HCT116 (cell line): ENCODE measurements at regions not wholly inside any gene's neighbourhood (a gene's known extent, or its start where the extent isn't known, plus 50 kb on each side); places are given as distances from the start of the nearest gene placed in this dataset.

ENCODE experiments used
- ATAC-seq: fragments of 200-7000 bp; cut with Tn5 transposase; 2 replicates; pipeline ENCODE4 v1.9.1; 2020; ENCODE audit warnings: mild to moderate bottlenecking, moderate library complexity
- BruUV-seq: library from RNA; stranded (reverse); fragments of 400-500 nt; replicated peaks from 2 replicates; lab custom pipeline; 2021; lab: Mats Ljungman, UMichigan
- CTCF ChIA-PET: fragments of 300-600 bp; sonication (Branson Sonifier 250); formaldehyde crosslinking; loops from one replicate; lab custom pipeline; 2021; ENCODE audit warnings: antibody characterized with exemption; lab: Charles Lee
- POLR2A ChIA-PET: fragments of 300-600, 350-600 bp; sonication (Branson Sonifier 250); formaldehyde crosslinking; loops from one replicate; lab custom pipeline; 2021; ENCODE audit warnings: antibody characterized with exemption; lab: Charles Lee
- RAD21 ChIA-PET, 2 experiments: fragments of 300-600 bp; sonication (Branson Sonifier 250); formaldehyde crosslinking; loops; one replicate each; lab custom pipeline; 2023; ENCODE audit warnings: low total read pairs in 2 of 2; ENCODE audit not compliant: uncharacterized antibody in 2 of 2, unreplicated experiment in 2 of 2, low non-redundant PET in 1 of 2; lab: Charles Lee
- DNase-seq: peaks from one replicate; pipeline ENCODE4 v3.0.0-alpha.2; 2010; ENCODE audit warnings: low read depth, low spot score
- H2AFZ ChIP-seq: fragments of 200-600 bp; shearing (Covaris generic), sonication (generic); 2 replicates; pipeline ENCODE4 v1.6.1; 2017; ENCODE audit warnings: low read depth, mixed run types, mixed read lengths, antibody characterized with exemption, low read length; ENCODE audit not compliant: poor library complexity, severe bottlenecking
- H3K27ac ChIP-seq: 2 replicates; pipeline ENCODE4 v1.5.1; 2012; ENCODE audit warnings: low read depth, low read length
- H3K27me3 ChIP-seq: fragments of 200-600 bp; sonication (generic); 2 replicates; pipeline ENCODE4 v1.6.1; 2016; ENCODE audit warnings: mixed run types, low read length, mixed read lengths; ENCODE audit not compliant: insufficient read depth
- H3K36me3 ChIP-seq, 2 experiments: fragments of 200-500 bp in 1 of 2; fragments of 200-600 bp in 1 of 2; sonication (Bioruptor generic) in 1 of 2; sonication (generic) in 1 of 2; 2 replicates each; pipeline versions ENCODE4 v1.5.1 to v1.6.1; 2014 to 2016; ENCODE audit warnings: low read length in 2 of 2, inconsistent platforms in 1 of 2, mixed read lengths in 1 of 2, mixed run types in 1 of 2; ENCODE audit not compliant: insufficient read depth in 2 of 2, control insufficient read depth in 1 of 2
- H3K4me1 ChIP-seq, 2 experiments: fragments of 200-600 bp in 1 of 2; sonication (generic) in 1 of 2; 2 replicates each; pipeline versions ENCODE4 v1.5.1 to v1.6.1; 2012 to 2017; ENCODE audit warnings: low read length in 2 of 2, inconsistent platforms in 1 of 2, mild to moderate bottlenecking in 1 of 2, mixed read lengths in 1 of 2, mixed run types in 1 of 2, moderate library complexity in 1 of 2; ENCODE audit not compliant: insufficient read depth in 2 of 2, control insufficient read depth in 1 of 2
- H3K4me2 ChIP-seq: fragments of 200-600 bp; sonication (generic); 2 replicates; pipeline ENCODE4 v1.6.1; 2017; ENCODE audit warnings: mixed run types, low read length, mixed read lengths
- H3K4me3 ChIP-seq, 2 experiments: fragments of 200-600 bp in 1 of 2; sonication (generic) in 1 of 2; replicated peaks in 1 of 2; 2 replicates each; pipeline ENCODE4 v1.5.1; 2011 to 2016; ENCODE audit warnings: low read length in 2 of 2, control low read depth in 1 of 2, low read depth in 1 of 2, mild to moderate bottlenecking in 1 of 2, mixed read lengths in 1 of 2, mixed run types in 1 of 2
- H3K79me2 ChIP-seq: fragments of 200-600 bp; sonication (generic); 2 replicates; pipeline ENCODE4 v1.6.1; 2017; ENCODE audit warnings: mild to moderate bottlenecking, mixed run types, low read length, moderate library complexity, mixed read lengths; ENCODE audit not compliant: insufficient read depth
- H3K9ac ChIP-seq: fragments of 200-600 bp; sonication (generic); 2 replicates; pipeline ENCODE4 v1.6.1; 2016; ENCODE audit warnings: low read length, mixed read lengths
- H3K9me2 ChIP-seq: fragments of 200-600 bp; sonication (generic), shearing (Covaris generic); 2 replicates; pipeline ENCODE4 v1.6.1; 2017; ENCODE audit warnings: mixed run types, mild to moderate bottlenecking, moderate library complexity; ENCODE audit not compliant: insufficient read depth
- H3K9me3 ChIP-seq, 2 experiments: fragments of 200-500 bp in 1 of 2; fragments of 200-600 bp in 1 of 2; sonication (Bioruptor generic) in 1 of 2; sonication (generic) in 1 of 2; 2 replicates each; pipeline ENCODE4 v1.6.1; 2014 to 2017; ENCODE audit warnings: low read length in 2 of 2, mixed read lengths in 2 of 2, inconsistent platforms in 1 of 2, low read depth in 1 of 2, mild to moderate bottlenecking in 1 of 2, mixed run types in 1 of 2, moderate library complexity in 1 of 2; ENCODE audit not compliant: control insufficient read depth in 1 of 2, insufficient read depth in 1 of 2
- H4K20me1 ChIP-seq: fragments of 200-600 bp; sonication (generic), shearing (Covaris generic); 2 replicates; pipeline ENCODE4 v1.6.1; 2017; ENCODE audit warnings: mixed run types, mild to moderate bottlenecking, moderate library complexity; ENCODE audit not compliant: insufficient read depth
- CBX3 ChIP-seq: IDR thresholded peaks from 2 replicates; pipeline ENCODE4 v1.6.1; 2012; ENCODE audit warnings: low read depth
- CEBPB ChIP-seq: IDR thresholded peaks from 2 replicates; pipeline ENCODE4 v1.6.1; 2012; ENCODE audit warnings: low read depth
- EGR1 ChIP-seq: IDR thresholded peaks from 2 replicates; pipeline ENCODE4 v1.6.1; 2012; ENCODE audit warnings: low read depth
- ELF1 ChIP-seq: IDR thresholded peaks from 2 replicates; pipeline ENCODE4 v1.6.1; 2012; ENCODE audit warnings: low read depth, borderline replicate concordance
- EZH2 ChIP-seq: fragments of 200-600 bp; sonication (generic); IDR thresholded peaks from 2 replicates; pipeline ENCODE4 v1.6.1; 2017; ENCODE audit warnings: antibody characterized with exemption, mixed run types
- JUND ChIP-seq: IDR thresholded peaks from 2 replicates; pipeline ENCODE4 v1.6.1; 2012
- POLR2A ChIP-seq: IDR thresholded peaks from 2 replicates; pipeline ENCODE4 v1.7.0; 2011; ENCODE audit warnings: borderline replicate concordance; ENCODE audit not compliant: insufficient read depth, insufficient read length; ENCODE audit errors: extremely low read depth
- POLR2AphosphoS5 ChIP-seq: IDR thresholded peaks from 2 replicates; pipeline ENCODE4 v1.6.1; 2011; ENCODE audit warnings: mild to moderate bottlenecking, low read depth, low read length, moderate library complexity
- RAD21 ChIP-seq: IDR thresholded peaks from 2 replicates; pipeline ENCODE4 v1.6.1; 2012; ENCODE audit warnings: low read depth, mild to moderate bottlenecking
- SRF ChIP-seq: IDR thresholded peaks from 2 replicates; pipeline ENCODE4 v1.6.1; 2012; ENCODE audit warnings: low read depth
- TCF7L2 ChIP-seq: IDR thresholded peaks from 2 replicates; pipeline ENCODE4 v1.7.0; 2011; ENCODE audit warnings: borderline replicate concordance, inconsistent platforms; ENCODE audit not compliant: insufficient read depth, insufficient read length; ENCODE audit errors: extremely low read depth
- YY1 ChIP-seq: IDR thresholded peaks from 2 replicates; pipeline ENCODE4 v1.6.1; 2011; ENCODE audit warnings: low read length, low read depth, moderate library complexity, mild to moderate bottlenecking; ENCODE audit not compliant: insufficient replicate concordance; ENCODE audit errors: extremely low read depth
- ZBTB33 ChIP-seq: IDR thresholded peaks from 2 replicates; pipeline ENCODE4 v1.6.1; 2011; ENCODE audit warnings: mild to moderate bottlenecking, low read length, moderate library complexity; ENCODE audit not compliant: insufficient replicate concordance; ENCODE audit errors: extremely low read depth
- ZNF274 ChIP-seq: fragments of 200-500 bp; sonication (Bioruptor generic); IDR thresholded peaks from 2 replicates; pipeline ENCODE4 v1.6.1; 2014; ENCODE audit warnings: mild to moderate bottlenecking, low read depth, low read length, inconsistent platforms
- intact Hi-C: fragments of 100-400 bp; cut with micrococcal nuclease; formaldehyde crosslinking; loops from 2 replicates; pipeline ENCODE4 v1.10.0; 2022
- TF ChIP-seq, protein P1 (sequence below), 3 experiments: fragments of 200-600 bp in 1 of 3; sonication (generic) in 1 of 3; IDR thresholded peaks in 2 of 3; conservative IDR thresholded peaks in 1 of 3; 2 replicates each; pipeline ENCODE4 v1.5.1; 2012 to 2017; ENCODE audit warnings: low read depth in 2 of 3, low read length in 2 of 3, antibody characterized with exemption in 1 of 3, borderline replicate concordance in 1 of 3, control low read depth in 1 of 3, mild to moderate bottlenecking in 1 of 3, mixed read lengths in 1 of 3, mixed run types in 1 of 3, moderate library complexity in 1 of 3; ENCODE audit not compliant: insufficient read depth in 1 of 3

- CTCF ChIA-PET, result no interaction called here
- BruUV-seq, result no TSS peak
- RAD21 ChIA-PET, result no interaction called here
- intact Hi-C loops, result no loop called here
- no peak overlapping the region for H3K9ac ChIP-seq
- no peak overlapping the region for H3K4me3 ChIP-seq
- no peak overlapping the region for H2AFZ ChIP-seq
- no peaks in the 10 kb centered on the region for H3K27me3 ChIP-seq
- TF ChIP-seq TCF7L2 (no peak), ELF1 (no peak), ZNF274 (no peak), EZH2 (no peak), POLR2A (no peak), JUND (no peak), EGR1 (no peak), CEBPB (no peak), POLR2AphosphoS5 (no peak), CBX3 (no peak), RAD21 (no peak), ZBTB33 (no peak), SRF (no peak), YY1 (no peak)
- TF ChIP-seq, protein P1, sequence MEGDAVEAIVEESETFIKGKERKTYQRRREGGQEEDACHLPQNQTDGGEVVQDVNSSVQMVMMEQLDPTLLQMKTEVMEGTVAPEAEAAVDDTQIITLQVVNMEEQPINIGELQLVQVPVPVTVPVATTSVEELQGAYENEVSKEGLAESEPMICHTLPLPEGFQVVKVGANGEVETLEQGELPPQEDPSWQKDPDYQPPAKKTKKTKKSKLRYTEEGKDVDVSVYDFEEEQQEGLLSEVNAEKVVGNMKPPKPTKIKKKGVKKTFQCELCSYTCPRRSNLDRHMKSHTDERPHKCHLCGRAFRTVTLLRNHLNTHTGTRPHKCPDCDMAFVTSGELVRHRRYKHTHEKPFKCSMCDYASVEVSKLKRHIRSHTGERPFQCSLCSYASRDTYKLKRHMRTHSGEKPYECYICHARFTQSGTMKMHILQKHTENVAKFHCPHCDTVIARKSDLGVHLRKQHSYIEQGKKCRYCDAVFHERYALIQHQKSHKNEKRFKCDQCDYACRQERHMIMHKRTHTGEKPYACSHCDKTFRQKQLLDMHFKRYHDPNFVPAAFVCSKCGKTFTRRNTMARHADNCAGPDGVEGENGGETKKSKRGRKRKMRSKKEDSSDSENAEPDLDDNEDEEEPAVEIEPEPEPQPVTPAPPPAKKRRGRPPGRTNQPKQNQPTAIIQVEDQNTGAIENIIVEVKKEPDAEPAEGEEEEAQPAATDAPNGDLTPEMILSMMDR (IDR thresholded peaks at IDR 0.05 in 2 of 3, conservative IDR thresholded peaks at IDR 0.05 in 1 of 3; ENCODE audit: borderline replicate concordance in 1 of 3, insufficient read depth in 1 of 3, low read depth in 2 of 3, low read length in 2 of 3), result no peak
- TF ChIP-seq, all 23 proteins: peak for 0
- no peaks in the 10 kb centered on the region for H3K36me3 ChIP-seq
- ATAC-seq (no peak), DNase-seq (no peak)
- no peaks in the 10 kb centered on the region for H3K9me2 ChIP-seq
- POLR2A ChIA-PET, result no interaction called here
- H3K79me2 ChIP-seq, result no peaks in the 10 kb centered on the region
- H4K20me1 ChIP-seq, result no peaks in the 10 kb centered on the region
- no peak overlapping the region for H3K4me2 ChIP-seq
- no peaks in the 10 kb centered on the region; a peak in 1 of 4 replicates for H3K9me3 ChIP-seq
- no peaks in the 10 kb centered on the region for H3K4me1 ChIP-seq
- no peak overlapping the region for H3K27ac ChIP-seq
Observed at GRCh38 chr14:98288825-98289224, 983.2 kb downstream of the BCL11B start.
